ENCODE measurements at regions not wholly inside any gene's neighbourhood (a gene's known extent, or its start where the extent isn't known, plus 50 kb on each side); places are given as distances from the start of the nearest gene placed in this dataset.
A peak's percentile ranks its signal among the peaks of the same experiment; 100 is the strongest.
"Not testable (repeated sequence)": the region's sequence is repeated elsewhere in the genome, so short reads cannot be mapped to it uniquely, and the experiment has no call there.

DNA sequence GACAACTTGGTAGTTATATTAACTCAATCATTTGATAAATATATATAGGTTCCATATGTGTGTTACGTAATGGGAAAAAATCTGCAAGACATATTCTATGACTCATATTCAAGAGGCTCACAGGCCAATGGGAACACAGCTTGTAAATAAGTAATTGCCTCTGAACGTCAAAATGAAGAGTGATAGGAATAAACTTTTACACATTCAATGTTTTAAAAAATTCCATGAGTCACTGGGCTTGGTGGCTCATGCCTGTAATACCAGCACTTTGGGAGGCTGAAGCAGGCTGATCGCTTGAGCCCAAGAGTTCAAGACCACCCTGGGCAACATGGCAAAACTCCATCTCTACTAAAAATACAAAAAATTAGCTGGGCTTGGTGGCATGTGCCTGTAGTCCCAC lies 209.4 kb upstream of the MCHR2 start:
- intact Hi-C loops (cut with micrococcal nuclease; ENCODE audit: unreplicated experiment) = no loop called here
- CTCF ChIA-PET = no interaction called here
- DNase-seq (ENCODE audit: low spot score) = peak; percentile 39
- H3K4me1 ChIP-seq (ENCODE audit: insufficient read depth, low read length, poor library complexity, severe bottlenecking) = no peaks in the 10 kb centered on the region
- no peaks in the 10 kb centered on the region for H3K36me3 ChIP-seq (ENCODE audit: insufficient read depth, low read length, poor library complexity, severe bottlenecking)
- TF ChIP-seq EZH2 (IDR thresholded peaks at IDR 0.05; ENCODE audit: borderline replicate concordance, low read depth, low read length, poor library complexity, severe bottlenecking) (no peak), CTCF (conservative IDR thresholded peaks at IDR 0.05; ENCODE audit: low read depth, low read length) (no peak)
- no peaks in the 10 kb centered on the region for H3K9me3 ChIP-seq (ENCODE audit: low read depth, low read length, poor library complexity, severe bottlenecking)
- POLR2A ChIA-PET (ENCODE audit: low non-redundant PET) = no interaction called here
- H3K27ac ChIP-seq (ENCODE audit: low read depth, low read length, poor library complexity, severe bottlenecking) = no peak overlapping the region
- no peaks in the 10 kb centered on the region for H3K27me3 ChIP-seq (replicated peaks; ENCODE audit: insufficient read depth, low read depth, low read length, poor library complexity)
- H3K4me3 ChIP-seq (ENCODE audit: low read depth, low read length, poor library complexity, severe bottlenecking) = no peak overlapping the region
- BruUV-seq (replicated peaks) = no TSS peak

GRCh38 chr6:100202417-100203194 lies 208.6 kb upstream of the MCHR2 start:
- Histone ChIP-seq H3K4me1 (ENCODE audit: insufficient read depth, low read length, poor library complexity, severe bottlenecking) (no peaks in the 10 kb centered on the region), H3K9me3 (ENCODE audit: low read depth, low read length, poor library complexity, severe bottlenecking) (no peaks in the 10 kb centered on the region), H3K27ac (ENCODE audit: low read depth, low read length, poor library complexity, severe bottlenecking) (no peak overlapping the region), H3K27me3 (replicated peaks; ENCODE audit: insufficient read depth, low read depth, low read length, poor library complexity) (no peaks in the 10 kb centered on the region), H3K36me3 (ENCODE audit: insufficient read depth, low read length, poor library complexity, severe bottlenecking) (no peaks in the 10 kb centered on the region), H3K4me3 (ENCODE audit: low read depth, low read length, poor library complexity, severe bottlenecking) (no peak overlapping the region)
- no peak for TF ChIP-seq EZH2 (IDR thresholded peaks at IDR 0.05; ENCODE audit: borderline replicate concordance, low read depth, low read length, poor library complexity, severe bottlenecking)
- TF ChIP-seq CTCF (conservative IDR thresholded peaks at IDR 0.05; ENCODE audit: low read depth, low read length) = no peak
- ChIA-PET POLR2A (ENCODE audit: low non-redundant PET) (interaction anchor here (0.6 kb wide), 1 partner anchor 55 kb away, joined by 3 read pairs; no protein-coding TSS in a partner anchor), CTCF (no interaction called here)
- DNase-seq (ENCODE audit: low spot score) = peak; percentile 1
- BruUV-seq (replicated peaks) = no TSS peak
- intact Hi-C loops (cut with micrococcal nuclease; ENCODE audit: unreplicated experiment) = no loop called here

- H3K9me3 ChIP-seq (ENCODE audit: low read depth, low read length, poor library complexity, severe bottlenecking); H3K27ac ChIP-seq (ENCODE audit: low read depth, low read length, poor library complexity, severe bottlenecking); BruUV-seq (replicated peaks); H3K4me3 ChIP-seq (ENCODE audit: low read depth, low read length, poor library complexity, severe bottlenecking); CTCF ChIA-PET; H3K36me3 ChIP-seq (ENCODE audit: insufficient read depth, low read length, poor library complexity, severe bottlenecking); H3K4me1 ChIP-seq (ENCODE audit: insufficient read depth, low read length, poor library complexity, severe bottlenecking); H3K27me3 ChIP-seq (replicated peaks; ENCODE audit: insufficient read depth, low read depth, low read length, poor library complexity); DNase-seq (ENCODE audit: low spot score); POLR2A ChIA-PET (ENCODE audit: low non-redundant PET); intact Hi-C loops (cut with micrococcal nuclease; ENCODE audit: unreplicated experiment): not testable (repeated sequence)
These were observed 202.4 kb upstream of the MCHR2 start for GRCh38 chr6:100196214-100196982.

DNA sequence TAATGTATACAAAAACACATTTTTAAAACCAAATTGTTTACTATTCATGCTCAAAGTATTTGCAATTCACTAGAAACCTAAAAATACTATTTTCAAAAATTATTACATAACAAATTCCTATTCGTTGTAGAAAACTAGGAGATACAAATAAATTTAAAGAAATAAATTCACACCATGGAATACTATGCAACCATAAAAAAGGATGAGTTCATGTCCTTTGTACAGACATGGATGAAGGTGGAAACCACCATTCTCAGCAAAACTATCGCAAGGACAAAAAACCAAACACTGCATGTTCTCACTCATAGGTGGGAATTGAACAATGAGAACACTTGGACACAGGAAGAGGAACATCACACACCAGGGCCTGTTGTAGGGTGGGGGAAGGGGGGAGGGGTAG lies 201.2 kb upstream of the MCHR2 start:
- H3K27me3 ChIP-seq (replicated peaks; ENCODE audit: insufficient read depth, low read depth, low read length, poor library complexity); H3K4me1 ChIP-seq (ENCODE audit: insufficient read depth, low read length, poor library complexity, severe bottlenecking); POLR2A ChIA-PET (ENCODE audit: low non-redundant PET); BruUV-seq (replicated peaks); intact Hi-C loops (cut with micrococcal nuclease; ENCODE audit: unreplicated experiment); H3K36me3 ChIP-seq (ENCODE audit: insufficient read depth, low read length, poor library complexity, severe bottlenecking); CTCF ChIA-PET; H3K27ac ChIP-seq (ENCODE audit: low read depth, low read length, poor library complexity, severe bottlenecking); H3K9me3 ChIP-seq (ENCODE audit: low read depth, low read length, poor library complexity, severe bottlenecking); H3K4me3 ChIP-seq (ENCODE audit: low read depth, low read length, poor library complexity, severe bottlenecking); DNase-seq (ENCODE audit: low spot score): not testable (repeated sequence)

All from A673 (cell line).